ENCODE measurements at regions not wholly inside any gene's neighbourhood (a gene's known extent, or its start where the extent isn't known, plus 50 kb on each side); places are given as distances from the start of the nearest gene placed in this dataset.
A peak's percentile ranks its signal among the peaks of the same experiment; 100 is the strongest.

GRCh38 chr5:72653586-72653985, 146.4 kb upstream of the ZNF366 start:
- no peak overlapping the region for H3K14ac ChIP-seq (ENCODE audit: insufficient read depth, low read length)
- H2AK5ac ChIP-seq (ENCODE audit: insufficient read length, low read length), result no peak overlapping the region
- no peak overlapping the region for H3K4me2 ChIP-seq (ENCODE audit: insufficient read depth, insufficient read length, low read length)
- no peak overlapping the region for H4K8ac ChIP-seq (replicated peaks; ENCODE audit: insufficient read length, low read depth, low read length)
- no peak overlapping the region for H2BK20ac ChIP-seq (ENCODE audit: low read depth, low read length, poor library complexity, severe bottlenecking)
- Mint-ChIP-seq H3K4me3 (no peak overlapping the region), H3K27ac (peak overlapping the region in 1 of 3 experiments; percentile 35; a peak in 2 of 7 replicates), H3K27me3 (ENCODE audit: low read depth) (no peaks in the 10 kb centered on the region), H3K9me3 (no peaks in the 10 kb centered on the region), H3K36me3 (ENCODE audit: insufficient read depth in 1 of 3, low read depth in 3 of 3) (no peaks in the 10 kb centered on the region), H3K4me1 (peaks cover 10 to 12% of the 10 kb centered on the region in 2 experiments)
- H2BK15ac ChIP-seq (ENCODE audit: low read depth, low read length), result no peak overlapping the region
- H2BK5ac ChIP-seq (ENCODE audit: insufficient read length, low read length), result no peak overlapping the region
- H3K9me3 ChIP-seq (ENCODE audit: control insufficient read depth, low read depth, low read length), result no peaks in the 10 kb centered on the region
- no peak overlapping the region for H3K23ac ChIP-seq (ENCODE audit: insufficient read length, low read depth, low read length)
- no peak for DNase-seq
- H3K27me3 ChIP-seq (ENCODE audit: insufficient read depth, low read length), result no peaks in the 10 kb centered on the region
- H4K91ac ChIP-seq (ENCODE audit: insufficient read length, low read depth, low read length), result no peak overlapping the region
- H3K4ac ChIP-seq (ENCODE audit: low read depth, low read length), result no peak overlapping the region
- no peak overlapping the region for H3K9ac ChIP-seq (ENCODE audit: extremely low read depth, insufficient read length, low read length)
- H3T11ph ChIP-seq (ENCODE audit: low read length), result no peak overlapping the region
- H4K20me1 ChIP-seq (ENCODE audit: control insufficient read depth, insufficient read depth, insufficient read length), result no peaks in the 10 kb centered on the region
- WGBS (ENCODE audit: extremely low coverage, insufficient read length, low lambda C conversion rate), result no CpG with 5 or more reads among the region's 2 CpGs
- H2AFZ ChIP-seq (ENCODE audit: low read length), result no peak overlapping the region
- H2BK120ac ChIP-seq (ENCODE audit: low read depth, low read length, poor library complexity, severe bottlenecking), result no peak overlapping the region
- H3K56ac ChIP-seq (ENCODE audit: insufficient read length, low read depth, low read length), result no peak overlapping the region
- H3K79me2 ChIP-seq (ENCODE audit: insufficient read depth, low read length), result no peaks in the 10 kb centered on the region
- H3K23me2 ChIP-seq (ENCODE audit: insufficient read length, low read depth, low read length, poor library complexity, severe bottlenecking), result no peaks in the 10 kb centered on the region
- no peak overlapping the region for H3K18ac ChIP-seq (ENCODE audit: insufficient read length, low read depth, low read length)
- H4K5ac ChIP-seq (ENCODE audit: insufficient read length, low read depth, low read length), result no peak overlapping the region
- H2BK12ac ChIP-seq (ENCODE audit: insufficient read length, low read depth, low read length), result no peak overlapping the region
- no peak overlapping the region for H3K27ac ChIP-seq (ENCODE audit: insufficient read length, low read depth, low read length)
- H3K79me1 ChIP-seq (ENCODE audit: insufficient read depth, low read depth, low read length, poor library complexity, severe bottlenecking), result no peaks in the 10 kb centered on the region
- H3K4me1 ChIP-seq (ENCODE audit: insufficient read depth, low read length), result no peaks in the 10 kb centered on the region
- no peak for TF ChIP-seq CTCF (conservative IDR thresholded peaks at IDR 0.05)

Data from H9 (cell line).